ENCODE measurements at regions not wholly inside any gene's neighbourhood (a gene's known extent, or its start where the extent isn't known, plus 50 kb on each side); places are given as distances from the start of the nearest gene placed in this dataset.
"Not testable (repeated sequence)": the region's sequence is repeated elsewhere in the genome, so short reads cannot be mapped to it uniquely, and the experiment has no call there.

- not testable (repeated sequence) for TF ChIP-seq CTCF, POLR2A (IDR thresholded peaks at IDR 0.05)
Measured at GRCh38 chr15:81791322-81791721, 254.5 kb downstream of the MEX3B start.

Data from esophagus squamous epithelium (tissue), 4 donors.